GM23248 (cell line): ENCODE measurements at regions not wholly inside any gene's neighbourhood (a gene's known extent, or its start where the extent isn't known, plus 50 kb on each side); places are given as distances from the start of the nearest gene placed in this dataset.

Experiments used
- DNase-seq: peaks from one replicate; pipeline ENCODE4 v3.0.0-alpha.2; 2015
- H2AFZ ChIP-seq: fragments of 200-600 bp; sonication (generic); 2 replicates; pipeline ENCODE4 v1.6.1; 2016; ENCODE audit warnings: antibody characterized with exemption
- H3F3A ChIP-seq: fragments of 200-600 bp; sonication (generic); 2 replicates; pipeline ENCODE4 v1.6.1; 2016; ENCODE audit warnings: mild to moderate bottlenecking, antibody characterized with exemption, mixed run types; ENCODE audit not compliant: insufficient read depth
- H3K27ac ChIP-seq: fragments of 200-600 bp; sonication (generic); 2 replicates; pipeline ENCODE4 v1.5.1; 2016; ENCODE audit warnings: mild to moderate bottlenecking
- H3K27me3 ChIP-seq: fragments of 200-600 bp; sonication (generic); replicated peaks from 2 replicates; pipeline ENCODE4 v1.6.1; 2016; ENCODE audit warnings: mild to moderate bottlenecking; ENCODE audit not compliant: insufficient read depth
- H3K36me3 ChIP-seq: fragments of 200-600 bp; sonication (generic); 2 replicates; pipeline ENCODE4 v1.6.1; 2016; ENCODE audit warnings: low read depth, mild to moderate bottlenecking
- H3K4me1 ChIP-seq: fragments of 200-600 bp; sonication (generic); 2 replicates; pipeline ENCODE4 v1.6.1; 2016; ENCODE audit warnings: mild to moderate bottlenecking; ENCODE audit not compliant: insufficient read depth
- H3K4me2 ChIP-seq: fragments of 200-600 bp; sonication (generic); one replicate; pipeline ENCODE4 v1.6.1; 2016; ENCODE audit warnings: mild to moderate bottlenecking; ENCODE audit not compliant: unreplicated experiment
- H3K4me3 ChIP-seq: fragments of 200-600 bp; sonication (generic); 2 replicates; pipeline ENCODE4 v1.5.1; 2016; ENCODE audit warnings: mild to moderate bottlenecking
- H3K79me2 ChIP-seq: fragments of 200-600 bp; sonication (generic); 2 replicates; pipeline ENCODE4 v1.6.1; 2016; ENCODE audit warnings: mild to moderate bottlenecking; ENCODE audit not compliant: insufficient read depth
- H3K9ac ChIP-seq: fragments of 200-600 bp; sonication (generic); 2 replicates; pipeline ENCODE4 v1.6.1; 2016; ENCODE audit warnings: mild to moderate bottlenecking
- H3K9me2 ChIP-seq: fragments of 200-600 bp; sonication (generic); 2 replicates; pipeline ENCODE4 v1.6.1; 2016; ENCODE audit warnings: mixed run types, mild to moderate bottlenecking, moderate library complexity; ENCODE audit not compliant: insufficient read depth
- H3K9me3 ChIP-seq: fragments of 200-600 bp; sonication (generic); one replicate; pipeline ENCODE4 v1.6.1; 2017; ENCODE audit warnings: low read depth
- H4K20me1 ChIP-seq: fragments of 200-600 bp; sonication (generic); 2 replicates; pipeline ENCODE4 v1.6.0; 2016; ENCODE audit not compliant: insufficient read depth
- EZH2 ChIP-seq: fragments of 200-600 bp; sonication (generic); IDR thresholded peaks from 2 replicates; pipeline ENCODE4 v1.6.1; 2018; ENCODE audit warnings: antibody characterized with exemption, mild to moderate bottlenecking; ENCODE audit not compliant: insufficient read depth, poor library complexity, severe bottlenecking
- EZH2phosphoT487 ChIP-seq: fragments of 200-600 bp; sonication (generic); IDR thresholded peaks from 2 replicates; pipeline ENCODE4 v1.6.1; 2018; ENCODE audit warnings: antibody characterized with exemption, moderate library complexity, mild to moderate bottlenecking, low read depth; ENCODE audit not compliant: insufficient read depth
- WGBS, 2 experiments: methylation state at CpG; one replicate each; pipeline ENCODE4 v1.1.6; 2015 to 2017; ENCODE audit warnings: low lambda C conversion rate in 2 of 2, low coverage in 1 of 2; ENCODE audit errors: missing lambda C conversion rate in 2 of 2; 5-methylcytosine and 5-hydroxymethylcytosine counted together
- in situ Hi-C: fragments of 300-500 bp; cut with MboI; formaldehyde crosslinking; loops from 2 replicates; pipeline ENCODE4 v1.15.0; 2020

GRCh38 chr18:34965108-34965507 lies 76.1 kb upstream of the MAPRE2 start:
- no peak overlapping the region for H3K4me3 ChIP-seq
- no peak overlapping the region for H3K27ac ChIP-seq
- H3F3A ChIP-seq: no peaks in the 10 kb centered on the region
- WGBS, 2 experiments: 100% methylated on average over 1 of the region's 1 CpG
- 0 out of 2 replicates have a peak, but pooled peaks cover under 1% of the 10 kb centered on the region for H3K4me1 ChIP-seq
- no peak for TF ChIP-seq EZH2phosphoT487
- TF ChIP-seq EZH2: no peak
- in situ Hi-C loops: no loop called here
- no peaks in the 10 kb centered on the region for H4K20me1 ChIP-seq
- H3K9me3 ChIP-seq: no peaks in the 10 kb centered on the region
- no peak for DNase-seq
- H3K27me3 ChIP-seq: no peaks in the 10 kb centered on the region
- H3K4me2 ChIP-seq: no peak overlapping the region
- no peak overlapping the region for H2AFZ ChIP-seq
- H3K79me2 ChIP-seq: no peaks in the 10 kb centered on the region
- no peaks in the 10 kb centered on the region for H3K36me3 ChIP-seq
- no peaks in the 10 kb centered on the region for H3K9me2 ChIP-seq
- H3K9ac ChIP-seq: no peak overlapping the region

GRCh38 chr18:34965566-34965965 lies 75.6 kb upstream of the MAPRE2 start:
- no peak for TF ChIP-seq EZH2
- no peak for TF ChIP-seq EZH2phosphoT487
- H3K4me3 ChIP-seq: no peak overlapping the region
- H3K4me2 ChIP-seq: no peak overlapping the region
- H3K27ac ChIP-seq: no peak overlapping the region
- no peak overlapping the region for H3K9ac ChIP-seq
- DNase-seq: no peak
- H3K27me3 ChIP-seq: no peaks in the 10 kb centered on the region
- no peaks in the 10 kb centered on the region for H3K36me3 ChIP-seq
- H3K9me3 ChIP-seq: no peaks in the 10 kb centered on the region
- 69 to 82% methylated on average over 1 of the region's 1 CpG for WGBS, 2 experiments
- H2AFZ ChIP-seq: no peak overlapping the region
- H3F3A ChIP-seq: no peaks in the 10 kb centered on the region
- H3K9me2 ChIP-seq: no peaks in the 10 kb centered on the region
- in situ Hi-C loops: no loop called here
- no peaks in the 10 kb centered on the region for H4K20me1 ChIP-seq
- H3K79me2 ChIP-seq: no peaks in the 10 kb centered on the region
- 0 out of 2 replicates have a peak, but pooled peaks cover 5% of the 10 kb centered on the region for H3K4me1 ChIP-seq

- no peak overlapping the region for H2AFZ ChIP-seq
- DNase-seq: peak; percentile 49
- H3K79me2 ChIP-seq: no peaks in the 10 kb centered on the region
- no peaks in the 10 kb centered on the region for H3K9me3 ChIP-seq
- H3K9me2 ChIP-seq: no peaks in the 10 kb centered on the region
- 20% methylated on average over 3 of the region's 3 CpGs for WGBS, 2 experiments
- H3K27ac ChIP-seq: no peak overlapping the region
- no peaks in the 10 kb centered on the region for H3F3A ChIP-seq
- TF ChIP-seq EZH2phosphoT487: no peak
- TF ChIP-seq EZH2: no peak
- H3K36me3 ChIP-seq: no peaks in the 10 kb centered on the region
- no peaks in the 10 kb centered on the region for H4K20me1 ChIP-seq
- peaks cover 29% of the 10 kb centered on the region for H3K27me3 ChIP-seq
- no peak overlapping the region for H3K4me2 ChIP-seq
- in situ Hi-C loops: no loop called here
- H3K9ac ChIP-seq: no peak overlapping the region
- peaks cover 12% of the 10 kb centered on the region; the same call in 1 of the 2 replicates for H3K4me1 ChIP-seq
- H3K4me3 ChIP-seq: no peak overlapping the region
Observed at GRCh38 chr18:34970106-34970505, 71.1 kb upstream of the MAPRE2 start.

- Histone ChIP-seq H3K4me1 (peaks cover 12% of the 10 kb centered on the region; the same call in 1 of the 2 replicates), H3K27me3 (peaks cover 41% of the 10 kb centered on the region), H3K9me3 (no peaks in the 10 kb centered on the region), H4K20me1 (no peaks in the 10 kb centered on the region), H3K9ac (no peak overlapping the region), H3K79me2 (no peaks in the 10 kb centered on the region), H3K27ac (no peak overlapping the region), H3K36me3 (no peaks in the 10 kb centered on the region), H3K9me2 (no peaks in the 10 kb centered on the region), H2AFZ (no peak overlapping the region), H3F3A (no peaks in the 10 kb centered on the region), H3K4me2 (no peak overlapping the region), H3K4me3 (no peak overlapping the region)
- WGBS, 2 experiments: 0 to 2% methylated on average over 1 of the region's 1 CpG
- no peak for TF ChIP-seq EZH2
- TF ChIP-seq EZH2phosphoT487: no peak
- in situ Hi-C loops: no loop called here
- peak; percentile 84 for DNase-seq
Observed at GRCh38 chr18:34971313-34971712, 69.9 kb upstream of the MAPRE2 start.
